Stimulated activated CD8-positive, alpha-beta memory T cell treated with anti-CD3 and anti-CD28 coated beads, Interleukin-7, amount 100 ng/mL, for 48 hours (primary cell): ENCODE measurements at regions not wholly inside any gene's neighbourhood (a gene's known extent, or its start where the extent isn't known, plus 50 kb on each side); places are given as distances from the start of the nearest gene placed in this dataset.

Experiments used
- DNase-seq, 2 donors: peaks; one replicate each; pipeline ENCODE4 v3.0.0-alpha.2; 2020; ENCODE audit warnings: low read depth in 1 of 2; ENCODE audit errors: extremely low read depth in 1 of 2

DNA sequence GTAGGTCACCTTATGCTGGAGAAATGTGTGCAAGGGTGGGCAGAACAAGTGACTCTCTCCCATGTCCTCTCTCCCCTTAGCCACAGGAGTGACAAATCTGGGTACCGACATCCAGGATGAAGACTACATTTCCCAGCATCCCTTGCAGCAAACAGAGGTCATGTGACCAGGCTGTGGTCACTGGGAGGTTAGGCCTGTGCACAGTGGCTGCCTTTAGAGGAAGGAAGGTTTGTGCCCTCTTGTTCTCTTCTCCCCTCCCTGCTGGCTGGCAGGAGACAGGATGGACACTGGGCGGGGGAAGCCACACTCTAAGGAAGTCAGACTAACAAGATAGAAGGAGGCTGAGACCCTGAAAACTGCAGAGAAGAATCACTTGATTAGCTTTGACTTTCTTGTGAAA lies 360.2 kb downstream of the PREX1 start:
- DNase-seq, result no peak

DNA sequence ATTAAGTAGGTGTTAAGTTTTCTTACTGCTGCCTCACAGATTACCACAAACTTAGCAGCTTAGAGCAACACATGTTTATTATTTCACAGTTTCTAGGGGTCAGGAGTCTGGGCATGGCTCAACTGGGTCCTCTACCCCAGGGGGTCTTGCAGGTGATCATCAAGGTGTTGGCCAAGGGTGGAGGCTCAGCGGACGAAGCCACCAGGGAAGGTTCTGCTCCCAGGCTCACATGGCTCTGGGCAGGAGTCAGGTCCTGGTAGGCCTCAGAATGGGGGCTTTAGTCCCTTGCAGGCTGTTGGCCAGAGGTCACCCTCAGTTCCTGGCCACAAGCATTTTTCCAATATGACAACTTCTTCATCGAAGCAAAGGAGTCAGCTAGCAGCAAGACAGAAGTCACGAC lies 362.5 kb downstream of the PREX1 start:
- no peak for DNase-seq

DNA sequence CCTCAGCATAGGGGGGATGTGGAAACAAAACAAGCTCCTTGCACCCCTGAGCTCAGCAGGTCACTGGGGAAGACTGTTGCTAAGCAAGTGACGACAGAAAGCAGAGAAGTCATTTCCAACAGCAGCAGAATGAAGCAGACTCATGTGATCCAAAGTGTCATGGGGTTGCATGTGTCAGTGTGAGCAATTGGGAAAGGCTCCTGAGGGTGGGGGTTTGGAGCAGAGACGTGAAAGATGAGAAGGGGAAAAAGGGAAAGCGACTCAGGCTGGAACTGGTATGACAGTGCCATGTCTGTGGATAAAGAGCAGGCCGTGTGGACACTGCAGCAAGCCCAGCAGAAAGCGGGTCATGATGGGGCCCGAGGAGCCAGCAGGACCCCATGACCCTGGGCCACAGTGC lies 363.9 kb downstream of the PREX1 start:
- no peak for DNase-seq

DNA sequence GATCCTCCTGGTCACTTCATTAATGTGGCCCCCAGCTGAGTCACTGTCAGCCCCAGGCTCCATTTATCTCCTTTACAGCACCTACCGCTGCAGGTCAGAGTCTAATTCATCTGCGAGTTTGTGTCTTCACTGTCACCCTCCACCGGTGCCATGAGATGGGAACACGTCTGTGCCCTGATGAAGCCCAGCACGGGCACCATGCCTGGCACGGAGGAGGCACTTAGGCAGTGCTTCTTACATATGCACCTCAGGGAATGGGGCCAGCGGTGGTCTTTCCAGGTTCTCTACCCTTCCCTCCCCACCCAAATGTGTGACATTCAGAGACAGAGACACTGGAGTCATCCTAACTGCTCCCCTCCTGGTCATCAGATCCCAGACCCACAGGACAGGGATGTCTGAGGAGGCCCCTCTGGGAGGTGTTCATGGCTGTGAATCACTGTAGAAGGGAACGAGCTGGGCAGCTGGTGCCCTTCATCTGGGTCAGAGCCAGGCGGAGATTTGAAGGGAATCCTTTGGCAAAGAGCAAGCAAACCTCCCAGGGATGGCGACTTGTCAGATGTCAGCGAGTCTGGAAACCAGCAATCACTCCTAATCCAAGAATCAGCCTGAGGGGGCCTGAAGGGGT lies 364.6 kb downstream of the PREX1 start:
- DNase-seq, result no peak

DNA sequence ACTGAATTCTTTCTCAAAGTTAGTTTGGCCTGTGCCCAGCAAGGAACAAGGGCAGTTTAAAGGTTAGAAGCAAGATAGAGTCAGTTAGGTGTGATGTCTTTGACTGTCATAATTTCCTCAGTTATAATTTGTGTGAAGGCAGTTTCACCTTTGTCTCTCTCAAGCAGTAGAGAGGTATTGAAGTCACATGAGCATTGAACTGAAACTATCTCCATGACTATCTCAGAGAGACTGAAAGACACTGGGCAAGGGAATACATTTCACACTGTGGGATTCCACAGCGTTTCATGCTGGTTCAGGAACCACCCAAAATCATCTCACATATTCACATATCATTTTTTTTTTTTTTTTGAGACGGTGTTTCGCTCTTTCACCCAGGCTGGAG lies 366.1 kb downstream of the PREX1 start:
- no peak for DNase-seq

DNA sequence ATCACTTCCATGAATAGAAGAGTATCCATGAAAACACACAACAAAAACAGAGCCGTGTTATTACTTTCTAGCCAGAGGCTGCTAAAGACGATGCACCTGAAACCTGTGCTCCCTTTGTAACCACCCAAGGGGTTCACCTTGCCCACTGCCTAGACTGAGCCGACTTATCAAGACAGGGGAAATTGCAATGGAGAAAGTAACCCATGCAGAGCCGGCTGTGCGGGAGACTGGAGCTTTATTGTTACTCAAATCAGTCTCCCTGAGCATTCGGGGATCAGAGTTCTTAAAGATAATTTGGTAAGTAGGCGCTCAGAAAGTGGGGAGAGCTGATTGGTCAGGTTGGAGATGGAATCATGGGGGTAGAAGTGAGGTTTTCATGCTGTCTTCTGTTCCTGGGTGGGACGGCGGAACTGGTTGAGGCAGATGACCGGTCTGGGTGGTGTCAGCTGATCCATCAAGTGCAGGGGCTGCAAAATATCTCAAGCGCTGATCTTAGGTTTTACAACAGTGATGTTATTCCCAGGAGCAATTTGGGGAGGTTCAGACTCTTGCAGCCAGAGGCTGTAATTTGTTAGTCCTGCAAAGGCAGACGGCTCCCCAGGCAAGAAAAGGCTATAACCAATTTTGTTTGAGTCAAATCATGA lies 366.6 kb downstream of the PREX1 start:
- DNase-seq, result no peak

DNA sequence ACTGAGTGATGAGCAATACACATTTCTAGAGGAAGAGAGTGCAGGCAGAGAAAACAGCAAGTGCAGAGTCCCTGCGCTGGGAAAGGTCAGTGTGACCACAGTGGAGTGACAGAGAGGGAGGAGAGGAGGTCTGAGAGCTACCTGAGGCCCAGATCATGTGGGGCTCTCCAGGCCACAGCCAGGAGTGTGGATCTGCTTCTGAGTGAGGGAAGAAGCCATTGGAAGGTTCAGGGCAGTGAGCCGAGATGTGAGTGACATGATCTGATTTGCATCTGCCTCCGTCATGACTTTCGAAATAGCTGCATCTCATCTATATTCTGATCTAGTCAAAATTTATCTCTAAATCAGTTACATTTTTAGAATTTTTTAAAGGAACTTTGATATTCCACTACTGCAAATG lies 367.1 kb downstream of the PREX1 start:
- DNase-seq, result no peak

DNA sequence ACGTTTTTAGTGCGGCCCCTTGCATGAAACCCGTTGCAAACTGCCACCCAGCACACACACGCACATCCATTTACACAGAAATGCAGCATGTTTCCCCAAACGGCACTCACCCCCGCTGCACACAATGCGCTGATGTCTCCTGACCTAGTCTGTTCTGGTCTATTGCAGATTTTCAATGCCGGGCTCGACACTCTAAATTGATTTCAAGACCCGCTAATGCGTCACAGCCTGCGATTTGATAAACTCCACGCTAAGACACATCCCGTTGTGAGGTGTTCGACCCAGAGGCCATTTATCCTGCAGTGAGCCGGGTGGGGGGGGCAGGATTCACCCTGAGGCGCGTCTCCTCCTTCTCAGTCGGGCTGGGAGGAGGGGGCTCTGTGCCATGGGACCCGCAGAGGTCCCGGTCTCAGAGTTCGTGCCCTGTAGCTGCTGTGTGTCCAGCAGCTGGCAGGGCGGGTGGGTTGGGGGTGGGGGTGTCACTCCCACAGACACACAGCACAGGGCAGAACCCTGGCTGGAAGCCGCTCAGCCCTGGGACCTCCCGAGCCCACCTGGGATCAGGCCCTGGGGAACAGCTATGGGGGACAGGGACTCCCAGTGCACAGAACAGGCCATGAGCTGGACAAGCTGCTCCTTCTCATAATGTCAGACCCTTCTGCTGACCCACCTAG lies 367.9 kb downstream of the PREX1 start:
- no peak for DNase-seq

DNA sequence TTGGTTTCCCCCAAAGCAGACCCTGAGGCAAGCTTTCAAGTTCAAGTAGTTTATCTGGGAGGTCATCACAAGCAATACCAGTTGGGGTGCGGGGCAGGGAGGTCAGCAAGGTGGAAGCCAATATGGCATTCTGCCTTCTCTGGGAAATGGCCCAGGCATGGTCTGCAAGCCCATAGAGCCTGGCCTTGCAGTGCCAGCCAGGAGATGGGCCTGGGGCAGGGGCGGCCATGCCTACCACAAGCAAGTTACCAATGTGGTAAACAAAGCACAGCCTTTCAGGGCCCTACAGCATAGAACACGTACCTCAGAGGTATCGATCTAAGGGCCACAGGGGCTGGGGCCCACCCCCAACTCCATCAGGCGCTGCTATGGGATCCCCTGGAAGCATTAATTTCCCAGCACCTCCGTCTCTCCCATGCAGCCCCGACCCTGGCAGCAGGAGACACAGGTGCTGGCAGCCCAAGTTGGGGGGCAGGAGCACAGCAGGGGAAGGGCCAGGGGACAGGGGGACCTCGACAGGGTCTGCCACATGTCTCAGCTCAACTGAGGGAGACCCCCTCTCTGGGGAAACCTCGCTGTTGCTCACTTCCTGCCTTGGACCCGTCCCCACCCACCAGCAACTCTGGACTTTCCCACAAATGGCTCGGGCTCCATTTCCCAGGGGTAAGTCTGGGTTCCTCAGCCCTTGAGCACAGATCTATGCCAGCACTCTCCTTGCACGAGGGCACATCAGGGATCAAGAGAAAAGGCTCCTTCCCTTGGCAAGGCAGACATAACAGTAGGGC lies 369.0 kb downstream of the PREX1 start:
- DNase-seq, result no peak

DNA sequence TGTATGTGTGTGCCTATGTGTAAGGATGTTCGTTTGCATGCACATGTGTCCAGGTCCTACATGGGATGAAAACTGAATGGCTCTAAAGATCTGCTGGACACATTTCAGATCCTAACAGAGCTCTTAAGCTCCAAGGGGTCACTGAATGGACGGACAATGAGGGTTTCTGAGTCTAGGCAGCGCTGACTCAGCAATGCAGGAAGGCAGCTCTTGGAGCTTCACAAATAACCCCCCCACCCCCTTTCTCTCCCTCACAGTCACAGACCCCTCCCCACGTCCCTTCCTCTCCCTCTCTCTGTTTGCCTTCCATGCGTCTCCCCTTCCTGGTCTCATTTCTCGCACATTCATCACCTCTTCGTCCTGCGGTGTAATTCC lies 369.8 kb downstream of the PREX1 start:
- no peak for DNase-seq

DNA sequence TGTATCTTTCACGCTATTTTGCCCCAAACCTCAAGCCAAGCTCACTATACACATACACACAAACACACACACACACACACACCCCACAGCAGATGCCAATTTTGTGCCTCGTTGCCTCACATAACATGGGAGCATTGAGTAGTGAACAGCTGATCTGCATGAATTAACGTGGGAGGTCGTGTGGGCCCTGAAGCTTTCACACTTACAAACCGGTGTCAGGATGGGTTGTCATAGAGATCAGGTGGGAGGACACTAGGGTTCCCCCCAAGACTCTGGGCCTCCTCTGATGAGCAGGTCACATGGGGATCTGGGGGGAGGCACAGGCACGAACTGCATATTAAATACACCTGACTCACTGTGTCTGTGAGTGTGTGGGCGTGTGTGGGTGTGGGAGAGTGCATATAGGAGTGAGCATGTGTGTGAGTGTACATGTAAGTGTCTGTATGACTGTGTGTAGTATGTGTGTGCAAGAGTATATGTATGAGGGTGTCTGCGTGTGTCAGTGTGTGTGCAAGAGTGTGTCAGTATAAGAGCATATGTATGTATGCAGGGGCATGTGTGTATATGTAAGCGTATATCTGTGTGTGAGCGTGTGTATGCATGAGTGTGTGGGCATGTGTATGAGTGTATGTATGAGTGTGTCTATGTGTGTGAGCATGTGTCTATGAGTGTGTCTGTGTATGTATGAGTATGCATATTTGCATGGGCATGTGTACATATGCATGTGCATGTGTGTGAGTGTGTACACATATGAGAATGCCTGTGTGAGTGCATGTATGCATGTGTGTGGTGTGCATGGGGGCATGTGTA lies 370.4 kb downstream of the PREX1 start:
- DNase-seq, result no peak

DNA sequence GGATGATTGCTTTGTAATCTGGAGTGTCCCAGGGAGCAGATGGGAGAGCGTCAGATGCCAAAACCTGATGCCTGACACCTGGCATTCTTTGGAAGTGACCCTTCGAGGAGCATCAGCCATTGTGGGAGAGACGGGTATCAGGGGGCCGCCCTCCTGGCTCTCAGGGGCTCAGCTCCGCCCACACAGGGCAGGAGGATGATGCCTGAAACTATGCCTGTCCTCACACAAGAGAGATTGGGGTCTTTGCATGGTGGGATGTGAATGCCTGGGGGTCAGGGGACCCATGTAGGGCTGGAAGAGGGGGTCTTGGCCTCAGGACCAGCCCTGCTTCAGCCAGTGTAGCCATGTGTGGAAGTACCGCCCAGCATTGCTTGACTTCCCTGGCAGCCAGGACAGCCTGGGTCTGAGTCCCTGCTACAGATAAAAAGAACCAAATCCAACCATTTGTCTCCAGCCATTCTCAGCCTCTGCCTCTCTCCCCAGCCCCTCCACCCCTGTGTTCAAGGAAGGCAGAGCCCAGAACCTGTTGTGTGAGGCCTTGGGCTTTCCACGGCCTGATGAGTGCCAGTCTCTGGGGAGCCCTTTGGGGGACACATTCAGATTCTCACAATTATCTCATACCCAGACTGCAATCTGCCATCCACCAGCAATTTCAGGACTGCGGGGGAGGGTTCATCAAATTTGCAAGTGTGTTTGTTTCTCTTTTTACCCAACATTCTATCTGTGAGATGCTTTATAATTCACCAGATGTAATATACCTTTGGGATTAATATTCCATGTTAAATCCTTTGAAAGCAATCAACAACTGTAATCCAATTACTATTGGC lies 371.2 kb downstream of the PREX1 start:
- no peak for DNase-seq

DNA sequence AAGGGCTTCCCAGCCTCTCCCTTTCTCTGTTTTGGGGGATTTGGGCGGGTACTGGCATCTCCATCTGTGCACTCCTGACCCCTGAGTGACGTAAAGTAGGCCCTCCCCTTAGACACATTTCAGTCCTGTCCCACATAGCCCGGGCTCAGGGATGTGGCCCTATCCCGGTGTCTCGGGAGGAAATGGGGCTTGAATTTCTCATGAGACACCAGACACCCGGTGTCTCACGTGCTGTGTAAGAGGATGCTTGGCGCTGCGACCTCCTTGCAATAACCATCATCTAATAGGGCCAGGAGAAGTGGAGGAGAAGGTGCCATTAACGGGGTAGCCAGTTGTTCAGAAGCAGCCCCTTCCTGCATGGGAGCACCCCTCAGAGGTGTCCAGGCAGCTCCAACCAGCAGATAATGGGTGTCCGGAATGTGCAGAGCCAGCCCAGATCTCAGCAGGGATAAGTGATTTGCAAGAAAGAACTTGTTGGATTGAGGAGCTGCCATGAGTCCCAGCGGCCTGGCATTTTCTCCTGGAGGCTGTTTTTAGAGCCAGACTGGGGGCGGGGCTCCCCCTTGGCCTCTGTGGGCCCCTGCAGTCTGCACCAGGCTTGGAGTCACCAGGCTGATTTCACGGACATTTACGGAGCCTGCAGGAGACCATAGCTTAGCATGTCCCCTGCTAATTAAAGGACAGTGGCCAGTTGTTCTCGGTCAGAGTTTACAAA lies 372.0 kb downstream of the PREX1 start:
- DNase-seq, result no peak

DNA sequence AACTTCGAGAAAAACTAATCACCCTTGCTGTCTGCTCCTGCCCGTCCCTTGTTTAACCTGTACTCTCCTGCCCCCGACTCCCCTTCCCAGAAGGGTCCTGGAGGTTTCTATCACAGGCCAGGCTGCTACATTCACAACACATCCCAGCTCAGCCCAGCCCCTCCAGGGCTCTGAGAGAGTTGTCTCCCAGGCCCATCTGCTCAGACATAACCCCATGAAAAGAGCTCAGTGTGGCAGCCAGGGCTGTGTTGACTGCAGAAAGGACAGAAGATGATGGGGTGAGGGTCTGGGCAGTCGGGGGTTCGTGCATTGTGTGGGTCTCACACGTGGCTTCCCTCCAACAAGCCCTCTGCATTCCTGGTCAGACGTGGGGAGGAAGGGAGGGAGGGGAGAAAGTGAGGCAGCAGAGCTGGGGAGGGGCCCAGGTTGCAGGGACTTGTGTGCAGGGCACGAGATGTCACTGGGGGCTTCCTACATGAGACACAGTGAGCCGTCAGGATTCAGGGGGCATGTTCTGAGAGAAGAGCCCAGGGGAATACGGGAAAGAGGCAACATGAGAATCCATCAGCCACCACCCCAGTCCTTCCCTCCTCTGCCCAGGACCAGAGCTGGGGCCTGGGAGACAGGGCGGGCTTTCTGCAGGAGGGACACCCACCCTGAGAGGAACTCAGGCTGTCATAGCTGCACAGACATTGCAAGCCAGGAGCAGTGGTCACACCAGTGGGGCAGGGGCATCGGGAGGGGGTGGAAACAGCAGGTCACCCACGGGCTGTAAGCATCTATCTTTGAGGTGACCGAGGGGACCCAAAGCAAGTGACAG lies 372.9 kb downstream of the PREX1 start:
- no peak for DNase-seq

DNA sequence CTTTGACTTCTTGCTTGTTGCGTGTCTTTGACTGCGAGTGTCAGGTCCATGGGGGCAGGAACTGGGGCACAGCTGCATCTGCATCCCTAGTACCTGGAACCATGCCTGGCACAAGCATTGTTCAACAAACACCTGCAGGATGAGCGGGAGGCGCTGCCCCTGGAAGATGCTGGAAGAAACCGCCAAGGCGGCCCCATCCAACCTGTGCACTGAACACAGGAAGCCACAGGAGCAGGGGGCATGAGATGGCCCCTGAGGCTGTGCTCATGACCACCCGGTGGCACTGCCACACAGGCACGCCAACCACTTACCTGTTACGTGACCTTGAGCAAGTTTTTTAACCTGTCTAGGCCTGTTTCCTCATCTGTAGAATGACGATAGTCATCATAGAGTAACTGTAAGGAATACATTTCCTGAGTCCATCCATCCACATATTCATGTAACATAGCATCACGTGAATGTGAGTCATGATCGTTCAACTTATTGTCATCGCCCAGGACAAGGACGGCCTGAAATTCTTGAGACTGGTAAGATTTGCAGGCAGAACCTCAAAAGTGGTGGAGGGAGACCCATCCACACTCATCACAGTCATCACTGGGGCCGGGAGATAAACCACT lies 374.2 kb downstream of the PREX1 start:
- no peak for DNase-seq

DNA sequence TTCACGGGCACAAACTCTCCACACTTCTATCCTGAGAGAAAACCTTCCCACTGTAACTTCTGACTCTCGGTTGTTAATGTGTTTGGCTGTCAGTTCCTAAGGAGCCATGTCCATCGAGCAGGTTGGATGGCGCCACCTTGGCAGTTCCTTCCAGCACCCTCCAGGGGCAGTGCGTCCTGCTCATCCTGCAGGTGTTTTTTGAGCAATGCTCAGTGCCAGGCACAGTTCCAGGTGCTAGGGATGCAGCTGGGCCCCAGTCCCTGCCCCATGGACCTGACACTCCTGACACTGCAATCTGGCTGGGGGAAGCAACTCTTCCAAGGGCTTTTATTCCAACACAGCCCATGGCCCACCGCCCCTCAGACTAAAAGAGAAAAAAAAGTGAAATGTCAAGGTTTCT lies 376.4 kb downstream of the PREX1 start:
- DNase-seq, result no peak

DNA sequence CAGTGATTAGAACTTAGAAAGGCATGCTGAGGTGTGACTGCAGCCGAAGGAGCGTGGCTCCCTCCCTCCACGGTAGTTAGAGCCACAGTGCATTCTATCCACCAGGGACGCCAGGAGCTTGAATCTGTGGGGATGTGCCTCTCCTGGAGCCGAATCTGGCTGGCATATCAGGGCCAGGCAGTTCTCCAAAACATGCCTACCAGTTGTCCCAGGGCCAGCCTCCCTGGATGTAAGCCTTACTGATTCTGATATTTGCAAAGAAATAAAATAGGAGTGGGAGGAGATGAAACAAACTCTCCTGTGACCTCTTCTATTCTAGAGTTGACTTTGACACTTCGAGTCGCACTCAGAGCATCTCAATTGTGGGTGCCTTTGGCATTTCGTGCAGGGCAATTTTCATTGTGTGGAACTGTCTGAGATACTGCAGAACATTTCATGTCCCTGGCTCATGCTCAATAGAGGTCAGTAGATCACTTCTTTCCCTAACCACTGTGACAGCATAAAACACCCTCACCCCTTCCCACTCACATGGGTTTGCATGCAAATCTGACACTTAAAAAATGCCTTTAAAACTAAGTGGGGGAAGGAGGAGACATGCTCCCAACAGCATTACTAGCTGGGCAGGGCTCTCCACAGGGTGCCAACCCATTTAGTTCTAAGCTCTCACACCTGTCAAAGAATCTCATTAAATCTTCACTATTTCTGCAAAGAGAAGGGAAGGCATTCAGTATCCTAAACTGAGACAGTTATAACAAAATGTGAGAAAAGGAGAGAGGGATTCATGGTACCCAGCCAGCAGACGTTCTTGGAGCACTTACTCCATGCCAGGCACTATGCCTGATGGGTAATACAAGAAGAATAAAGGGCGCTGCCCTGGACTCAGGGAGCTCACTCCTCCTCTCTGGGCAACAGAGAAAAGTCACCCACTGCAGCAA lies 378.9 kb downstream of the PREX1 start:
- no peak for DNase-seq
